A549 (cell line): ENCODE measurements at regions not wholly inside any gene's neighbourhood (a gene's known extent, or its start where the extent isn't known, plus 50 kb on each side); places are given as distances from the start of the nearest gene placed in this dataset.

ENCODE experiments used
- FOSL2 ChIP-seq, 2 experiments: fragments of 450-650 bp in 1 of 2; fragments of >200 bp in 1 of 2; sonication (Bioruptor Twin) in 1 of 2; formaldehyde crosslinking; IDR thresholded peaks; 2 replicates each; pipeline versions ENCODE4 v1.5.0 to v1.6.1; 2016 to 2020; ENCODE audit warnings: mild to moderate bottlenecking in 1 of 2, moderate library complexity in 1 of 2
- JUN ChIP-seq, 2 experiments: fragments of >200 bp; sonication (Bioruptor Twin); formaldehyde crosslinking; IDR thresholded peaks; 2 replicates in 1 of 2; 3 replicates in 1 of 2; pipeline ENCODE4 v1.6.1; 2016 to 2017
- KDM5A ChIP-seq: fragments of 200-600 bp; sonication (generic); IDR thresholded peaks from 2 replicates; pipeline ENCODE4 v1.6.1; 2016; ENCODE audit warnings: antibody characterized with exemption, mild to moderate bottlenecking
- POLR2A ChIP-seq: IDR thresholded peaks from 2 replicates; pipeline ENCODE4 v1.6.1; 2012; ENCODE audit warnings: mild to moderate bottlenecking, low read length
- RAD21 ChIP-seq, 2 experiments: fragments of >200 bp in 1 of 2; sonication (Bioruptor Twin) in 1 of 2; formaldehyde crosslinking in 1 of 2; IDR thresholded peaks in 1 of 2; conservative IDR thresholded peaks in 1 of 2; 2 replicates in 1 of 2; 3 replicates in 1 of 2; pipeline ENCODE4 v1.6.1; 2012 to 2018; ENCODE audit warnings: inconsistent platforms in 1 of 2
- RFX5 ChIP-seq: fragments of 450-650 bp; IDR thresholded peaks from 2 replicates; pipeline ENCODE4 v1.7.1; 2014; ENCODE audit warnings: antibody characterized with exemption, mild to moderate bottlenecking, moderate library complexity
- TF ChIP-seq, protein P1 (sequence below): IDR thresholded peaks from 2 replicates; pipeline ENCODE4 v1.6.1; 2012
- TF ChIP-seq, protein P2 (sequence below): fragments of >200 bp; sonication (Bioruptor Twin); formaldehyde crosslinking; IDR thresholded peaks from 3 replicates; pipeline ENCODE4 v1.5.1; 2016
- TF ChIP-seq, protein P3 (sequence below): fragments of 200-600 bp; sonication (generic); IDR thresholded peaks from 2 replicates; pipeline ENCODE4 v1.6.1; 2016; ENCODE audit warnings: antibody characterized with exemption, mild to moderate bottlenecking, moderate library complexity
- TF ChIP-seq, protein P4 (sequence below): fragments of 450-650 bp; IDR thresholded peaks from 2 replicates; pipeline ENCODE4 v1.6.1; 2014; ENCODE audit warnings: antibody characterized with exemption

DNA sequence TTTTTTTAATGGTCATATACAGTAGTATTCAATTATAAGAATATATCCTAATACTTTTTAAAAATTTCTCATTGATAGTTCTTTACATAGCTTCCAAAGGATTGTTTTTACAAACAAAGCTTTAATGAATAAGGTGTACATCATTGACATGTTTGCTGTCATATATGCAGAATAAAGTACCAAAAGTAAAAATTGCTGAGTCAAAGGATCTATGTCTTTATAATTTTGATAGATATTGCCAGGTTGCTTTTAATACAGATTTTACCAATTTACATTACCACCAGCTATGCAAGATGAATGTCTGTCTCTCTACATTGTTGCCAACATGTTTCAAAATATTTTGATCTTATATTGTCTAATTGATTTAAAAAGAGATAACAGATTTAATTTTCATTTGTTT lies 173.9 kb upstream of the FAM78B start:
- TF ChIP-seq, protein P1, sequence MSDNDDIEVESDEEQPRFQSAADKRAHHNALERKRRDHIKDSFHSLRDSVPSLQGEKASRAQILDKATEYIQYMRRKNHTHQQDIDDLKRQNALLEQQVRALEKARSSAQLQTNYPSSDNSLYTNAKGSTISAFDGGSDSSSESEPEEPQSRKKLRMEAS, result no peak
- TF ChIP-seq, protein P2, sequence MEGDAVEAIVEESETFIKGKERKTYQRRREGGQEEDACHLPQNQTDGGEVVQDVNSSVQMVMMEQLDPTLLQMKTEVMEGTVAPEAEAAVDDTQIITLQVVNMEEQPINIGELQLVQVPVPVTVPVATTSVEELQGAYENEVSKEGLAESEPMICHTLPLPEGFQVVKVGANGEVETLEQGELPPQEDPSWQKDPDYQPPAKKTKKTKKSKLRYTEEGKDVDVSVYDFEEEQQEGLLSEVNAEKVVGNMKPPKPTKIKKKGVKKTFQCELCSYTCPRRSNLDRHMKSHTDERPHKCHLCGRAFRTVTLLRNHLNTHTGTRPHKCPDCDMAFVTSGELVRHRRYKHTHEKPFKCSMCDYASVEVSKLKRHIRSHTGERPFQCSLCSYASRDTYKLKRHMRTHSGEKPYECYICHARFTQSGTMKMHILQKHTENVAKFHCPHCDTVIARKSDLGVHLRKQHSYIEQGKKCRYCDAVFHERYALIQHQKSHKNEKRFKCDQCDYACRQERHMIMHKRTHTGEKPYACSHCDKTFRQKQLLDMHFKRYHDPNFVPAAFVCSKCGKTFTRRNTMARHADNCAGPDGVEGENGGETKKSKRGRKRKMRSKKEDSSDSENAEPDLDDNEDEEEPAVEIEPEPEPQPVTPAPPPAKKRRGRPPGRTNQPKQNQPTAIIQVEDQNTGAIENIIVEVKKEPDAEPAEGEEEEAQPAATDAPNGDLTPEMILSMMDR, result no peak
- TF ChIP-seq JUN (IDR thresholded peaks at IDR 0.05) (no peak), KDM5A (no peak), RAD21 (conservative IDR thresholded peaks at IDR 0.05 in 1 of 2, IDR thresholded peaks at IDR 0.05 in 1 of 2) (no peak), POLR2A (no peak), FOSL2 (IDR thresholded peaks at IDR 0.05) (no peak), FOSL2 (CRISPR knock-in tag; IDR thresholded peaks at IDR 0.05) (no peak), RFX5 (no peak)
- TF ChIP-seq, protein P3, sequence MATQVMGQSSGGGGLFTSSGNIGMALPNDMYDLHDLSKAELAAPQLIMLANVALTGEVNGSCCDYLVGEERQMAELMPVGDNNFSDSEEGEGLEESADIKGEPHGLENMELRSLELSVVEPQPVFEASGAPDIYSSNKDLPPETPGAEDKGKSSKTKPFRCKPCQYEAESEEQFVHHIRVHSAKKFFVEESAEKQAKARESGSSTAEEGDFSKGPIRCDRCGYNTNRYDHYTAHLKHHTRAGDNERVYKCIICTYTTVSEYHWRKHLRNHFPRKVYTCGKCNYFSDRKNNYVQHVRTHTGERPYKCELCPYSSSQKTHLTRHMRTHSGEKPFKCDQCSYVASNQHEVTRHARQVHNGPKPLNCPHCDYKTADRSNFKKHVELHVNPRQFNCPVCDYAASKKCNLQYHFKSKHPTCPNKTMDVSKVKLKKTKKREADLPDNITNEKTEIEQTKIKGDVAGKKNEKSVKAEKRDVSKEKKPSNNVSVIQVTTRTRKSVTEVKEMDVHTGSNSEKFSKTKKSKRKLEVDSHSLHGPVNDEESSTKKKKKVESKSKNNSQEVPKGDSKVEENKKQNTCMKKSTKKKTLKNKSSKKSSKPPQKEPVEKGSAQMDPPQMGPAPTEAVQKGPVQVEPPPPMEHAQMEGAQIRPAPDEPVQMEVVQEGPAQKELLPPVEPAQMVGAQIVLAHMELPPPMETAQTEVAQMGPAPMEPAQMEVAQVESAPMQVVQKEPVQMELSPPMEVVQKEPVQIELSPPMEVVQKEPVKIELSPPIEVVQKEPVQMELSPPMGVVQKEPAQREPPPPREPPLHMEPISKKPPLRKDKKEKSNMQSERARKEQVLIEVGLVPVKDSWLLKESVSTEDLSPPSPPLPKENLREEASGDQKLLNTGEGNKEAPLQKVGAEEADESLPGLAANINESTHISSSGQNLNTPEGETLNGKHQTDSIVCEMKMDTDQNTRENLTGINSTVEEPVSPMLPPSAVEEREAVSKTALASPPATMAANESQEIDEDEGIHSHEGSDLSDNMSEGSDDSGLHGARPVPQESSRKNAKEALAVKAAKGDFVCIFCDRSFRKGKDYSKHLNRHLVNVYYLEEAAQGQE, result no peak
- TF ChIP-seq, protein P4, sequence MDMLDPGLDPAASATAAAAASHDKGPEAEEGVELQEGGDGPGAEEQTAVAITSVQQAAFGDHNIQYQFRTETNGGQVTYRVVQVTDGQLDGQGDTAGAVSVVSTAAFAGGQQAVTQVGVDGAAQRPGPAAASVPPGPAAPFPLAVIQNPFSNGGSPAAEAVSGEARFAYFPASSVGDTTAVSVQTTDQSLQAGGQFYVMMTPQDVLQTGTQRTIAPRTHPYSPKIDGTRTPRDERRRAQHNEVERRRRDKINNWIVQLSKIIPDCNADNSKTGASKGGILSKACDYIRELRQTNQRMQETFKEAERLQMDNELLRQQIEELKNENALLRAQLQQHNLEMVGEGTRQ, result no peak
